SKM-1 (cell line): ENCODE measurements at regions not wholly inside any gene's neighbourhood (a gene's known extent, or its start where the extent isn't known, plus 50 kb on each side); places are given as distances from the start of the nearest gene placed in this dataset.

Experiments
- DNase-seq: peaks from one replicate; lab custom pipeline; 2025; ENCODE audit not compliant: unreplicated experiment; lab: John Stamatoyannopoulos, UW

DNA sequence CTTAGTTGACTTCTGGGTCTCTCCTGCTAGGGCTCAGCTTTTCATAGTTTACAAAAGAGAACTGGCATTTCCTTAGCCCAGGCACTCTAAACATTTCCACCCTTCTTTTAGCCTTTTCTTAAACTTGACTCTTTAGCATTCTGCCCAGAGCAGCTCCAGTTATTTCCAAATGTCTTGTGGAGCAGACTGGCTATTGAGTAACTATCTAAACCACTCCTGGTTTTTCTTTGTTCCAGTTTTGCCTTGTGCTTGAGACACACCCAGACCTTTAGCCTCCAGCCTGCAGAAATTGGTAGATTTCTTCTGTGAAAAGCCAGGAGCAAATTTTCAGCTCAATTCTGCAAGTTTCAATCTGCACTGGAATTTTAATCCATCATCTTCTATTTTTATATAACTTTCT is 1813.1 kb downstream of the OLFM4 start:
- DNase-seq = no peak

DNA sequence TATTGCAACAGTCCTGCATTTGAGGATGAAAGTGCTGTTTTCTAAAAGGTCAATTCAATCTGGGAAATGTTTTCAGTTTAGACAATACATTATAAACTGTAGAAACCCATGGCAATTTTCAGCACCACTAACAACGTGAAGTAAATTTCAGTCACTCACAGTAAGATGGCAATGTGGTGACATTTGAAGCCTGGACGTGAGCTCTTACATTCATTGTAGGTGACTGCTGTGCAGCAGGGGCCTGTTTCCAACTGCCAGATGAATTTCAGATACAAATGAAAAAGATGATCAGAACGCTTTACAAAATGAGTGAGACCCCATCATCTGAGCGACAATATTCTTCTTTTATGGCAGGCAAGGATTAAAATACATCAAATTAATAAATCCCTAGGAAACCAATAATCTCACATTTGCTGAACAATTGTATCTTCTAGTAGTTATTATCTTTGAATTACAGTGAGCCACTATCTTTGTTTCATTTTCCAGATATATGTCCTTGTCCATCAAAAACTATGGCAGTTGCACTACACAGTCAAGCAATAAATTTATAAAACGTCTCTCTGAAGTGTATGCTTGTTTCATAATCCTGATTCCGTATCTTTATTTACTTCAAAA is 1816.8 kb downstream of the OLFM4 start:
- no peak for DNase-seq

DNA sequence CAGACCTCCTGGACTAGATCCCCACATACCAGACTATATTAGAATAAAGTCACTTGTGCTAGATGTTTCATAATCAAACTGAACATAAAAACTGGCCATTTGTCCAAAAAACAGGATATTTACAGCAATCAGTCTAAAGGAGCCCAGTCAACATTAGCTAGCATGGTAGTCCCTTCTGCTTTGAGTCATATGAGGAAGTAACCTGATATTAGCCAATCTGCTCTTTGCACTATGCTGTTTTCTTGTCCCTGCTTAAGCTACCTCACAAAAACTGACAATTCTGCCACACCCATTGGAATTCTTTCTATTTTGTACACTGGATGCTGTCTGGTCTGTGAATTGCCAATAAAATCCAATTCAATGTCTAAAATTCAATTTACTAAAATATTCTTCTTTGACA is 1824.2 kb downstream of the OLFM4 start:
- DNase-seq = peak; percentile 27

DNA sequence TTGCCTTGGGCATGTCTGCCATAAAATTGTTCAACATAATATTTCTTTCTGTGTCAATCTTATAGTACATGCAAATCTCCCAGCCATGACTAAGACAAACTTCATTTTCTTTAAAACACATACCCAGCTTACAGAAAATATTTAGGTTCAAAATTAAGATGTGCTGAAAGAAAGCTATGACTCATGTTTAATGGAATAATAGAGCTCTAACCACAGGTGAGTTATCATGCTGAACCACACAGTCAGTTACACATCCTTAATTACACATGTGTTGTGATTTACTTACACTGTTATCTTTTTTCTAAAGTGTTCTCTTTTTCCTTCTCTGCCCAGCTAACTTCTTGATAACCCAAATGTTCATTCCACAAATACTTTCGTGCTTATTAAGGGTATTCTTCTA is 1831.2 kb downstream of the OLFM4 start:
- DNase-seq = no peak

DNA sequence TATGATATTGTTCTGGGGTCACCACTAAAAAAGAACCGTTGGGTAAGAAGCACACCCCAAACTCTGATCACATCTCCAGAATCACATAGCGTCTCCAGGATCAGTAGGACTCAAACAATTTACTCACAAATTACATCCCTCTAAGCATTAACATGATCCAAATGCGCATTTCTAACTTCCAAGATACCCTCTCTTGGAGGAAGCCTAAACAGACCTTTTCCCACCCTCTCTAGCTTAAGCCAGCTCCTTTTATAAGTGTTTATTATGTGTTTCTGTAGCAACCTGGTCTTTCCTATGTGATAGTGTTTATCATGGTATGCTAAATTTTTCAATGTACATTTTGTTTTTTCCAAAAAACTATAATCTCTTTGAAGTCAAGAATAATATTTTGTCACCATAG is 1846.5 kb downstream of the OLFM4 start:
- DNase-seq = no peak

DNA sequence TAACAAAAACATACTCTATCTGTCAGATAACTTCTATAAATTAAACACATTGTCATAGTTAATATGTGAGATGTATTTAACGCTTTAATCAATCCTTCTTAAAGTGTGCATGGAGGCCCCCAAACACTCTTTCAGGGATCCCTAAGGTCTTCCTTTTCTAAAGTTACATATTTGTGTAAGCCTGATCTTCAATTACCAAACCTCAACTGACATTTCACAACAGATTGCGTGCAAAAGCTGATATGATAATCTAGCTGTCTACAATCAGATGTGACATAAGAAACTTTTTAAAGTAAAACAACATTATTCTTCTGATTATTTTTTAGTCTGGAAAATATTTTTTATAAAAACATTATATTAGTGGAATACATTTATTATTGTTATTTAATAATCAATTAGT is 1850.4 kb downstream of the OLFM4 start:
- DNase-seq = no peak

DNA sequence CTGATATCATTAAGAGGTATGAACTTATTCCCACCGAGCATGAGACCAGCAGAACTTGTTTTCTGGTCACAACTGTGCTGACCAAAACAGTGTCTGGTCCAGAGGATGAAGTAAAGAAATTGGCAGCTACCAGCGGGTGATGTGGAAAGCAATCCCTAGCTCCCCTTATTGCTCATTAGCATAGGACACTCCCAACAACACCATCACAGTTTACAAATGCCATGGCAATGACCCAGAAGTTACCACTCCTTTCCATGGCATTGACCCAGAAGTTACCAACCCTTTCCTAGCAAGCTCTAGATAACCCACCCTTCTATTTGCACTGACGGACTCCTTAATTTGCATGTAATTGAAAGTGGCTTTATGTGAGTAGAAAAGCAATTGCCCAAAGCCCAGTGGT is 1856.1 kb downstream of the OLFM4 start:
- no peak for DNase-seq

DNA sequence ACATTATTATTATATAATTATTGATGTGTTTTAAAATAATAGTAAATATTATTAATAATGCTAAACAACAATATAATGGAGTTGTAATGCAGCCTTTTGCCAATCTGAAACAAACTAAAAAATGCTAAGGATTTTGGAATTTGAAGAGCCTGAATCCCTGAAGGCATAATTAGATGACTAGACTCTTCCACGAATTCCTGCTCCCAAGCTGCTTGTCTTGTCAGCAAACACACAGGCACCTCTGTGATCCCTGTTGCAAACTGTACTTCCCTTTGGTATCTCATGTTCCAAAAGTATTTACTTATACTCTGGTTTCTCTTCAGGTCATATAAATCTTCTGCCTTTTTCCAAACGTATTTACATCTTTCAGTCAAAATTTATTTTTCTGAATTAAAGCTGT is 1862.4 kb downstream of the OLFM4 start:
- no peak for DNase-seq

DNA sequence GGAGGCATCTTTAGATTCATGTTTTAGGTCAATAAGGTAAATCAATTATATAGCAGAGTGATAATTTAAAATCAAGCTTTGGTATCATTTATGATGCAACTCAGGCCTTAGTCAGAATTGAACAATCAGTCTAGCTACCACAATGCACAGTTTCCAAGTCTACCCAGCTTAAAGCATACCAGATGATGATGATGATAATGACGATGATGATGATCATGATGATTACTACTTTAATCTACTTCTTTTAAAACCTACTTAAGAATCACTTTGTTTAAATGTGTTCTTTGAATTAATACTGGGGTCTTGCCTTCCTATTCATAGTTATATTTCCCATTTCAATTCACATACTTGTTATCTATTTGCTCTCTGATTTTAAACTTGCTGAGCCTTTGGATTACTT is 1872.7 kb downstream of the OLFM4 start:
- DNase-seq = no peak

DNA sequence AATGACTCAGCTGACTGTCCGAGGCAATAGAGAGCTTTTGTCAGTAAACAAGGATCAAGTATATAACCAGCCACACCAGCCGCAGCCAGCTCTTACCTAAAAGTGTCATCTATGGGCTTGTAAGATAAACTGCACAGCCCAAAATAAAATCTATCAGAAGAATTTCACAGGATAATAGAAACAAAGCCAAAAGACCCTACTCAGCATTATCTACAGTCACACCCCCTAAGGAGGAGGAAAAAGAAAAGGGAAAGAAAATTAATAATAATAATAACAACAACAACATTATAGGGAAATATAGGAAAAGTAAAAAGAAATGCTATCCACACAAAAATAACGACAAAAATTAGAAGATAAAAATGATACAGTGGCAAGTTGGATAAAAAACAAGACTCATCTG is 1883.8 kb downstream of the OLFM4 start:
- no peak for DNase-seq

DNA sequence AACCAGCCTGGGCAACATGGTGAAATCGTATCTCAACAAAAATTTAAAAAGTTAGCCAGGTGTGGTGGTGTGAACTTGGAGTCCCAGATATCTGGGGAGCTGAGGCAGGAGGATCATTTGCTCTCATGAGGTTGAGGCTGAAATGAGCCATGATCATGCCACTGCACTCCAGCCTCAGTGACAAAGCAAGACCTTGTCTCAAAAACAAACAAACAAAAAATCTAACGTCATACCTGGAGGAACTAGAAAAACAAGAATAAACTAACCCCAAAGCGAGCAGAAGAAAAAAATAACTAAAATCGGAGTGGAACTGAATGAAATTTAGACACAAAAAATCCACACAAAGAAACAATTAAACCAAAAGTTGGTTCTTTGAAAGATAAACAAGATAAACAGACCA is 1885.1 kb downstream of the OLFM4 start:
- DNase-seq = no peak

DNA sequence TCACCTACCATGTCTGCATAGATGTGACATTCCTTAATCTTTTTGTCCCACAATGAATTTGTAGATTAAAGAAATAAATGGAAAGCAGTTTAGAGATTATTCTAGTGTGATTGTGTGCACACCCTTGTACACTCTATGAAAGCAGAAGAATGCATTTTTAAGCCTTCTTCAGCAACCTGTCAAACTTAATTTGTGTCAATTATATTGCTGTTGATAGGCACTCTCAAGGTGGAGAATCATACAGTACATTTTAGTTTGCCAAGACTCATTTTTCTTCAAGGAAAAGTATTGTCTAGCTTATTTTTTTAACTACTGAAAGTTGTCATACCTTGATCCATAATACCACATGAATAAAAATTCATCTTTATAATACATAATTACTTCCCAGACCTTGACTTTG is 1898.9 kb downstream of the OLFM4 start:
- DNase-seq = no peak

DNA sequence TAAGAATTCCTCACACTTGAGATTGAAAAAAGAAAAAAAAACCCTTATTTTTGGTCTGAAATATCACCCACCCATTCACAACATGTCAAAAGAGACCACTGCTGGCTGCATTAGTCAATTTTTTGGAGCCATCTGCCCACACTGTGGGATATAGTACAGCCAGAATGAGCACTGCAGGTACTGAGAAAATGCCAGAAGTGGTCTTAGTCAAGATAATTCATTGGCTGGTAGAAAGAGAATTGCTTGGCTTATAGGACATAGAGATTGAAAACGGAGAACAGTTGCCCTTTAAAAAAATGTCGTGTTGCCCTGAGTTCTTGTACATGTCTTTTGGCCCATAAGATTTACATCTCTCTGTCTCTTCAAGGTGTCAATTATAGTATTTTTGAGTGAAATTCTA is 1899.5 kb downstream of the OLFM4 start:
- DNase-seq = no peak

DNA sequence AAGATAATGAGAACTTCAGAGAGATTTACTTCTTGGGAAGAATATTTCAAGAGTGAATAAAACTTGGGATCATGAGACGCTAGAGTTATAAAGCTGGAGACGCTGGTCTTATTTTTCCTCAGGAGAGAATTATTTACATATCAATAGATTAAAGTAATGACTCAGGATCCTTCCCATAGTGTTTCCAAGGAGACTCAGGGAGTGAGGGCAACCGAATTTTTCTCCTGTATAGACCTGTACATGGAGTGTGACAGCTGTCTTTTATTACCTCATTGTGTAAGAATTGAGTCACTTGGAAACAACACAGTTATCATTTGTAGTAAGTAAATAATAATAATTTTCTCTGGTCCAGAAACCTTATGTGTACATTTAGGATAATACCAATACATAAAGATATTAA is 1905.5 kb downstream of the OLFM4 start:
- DNase-seq = no peak

DNA sequence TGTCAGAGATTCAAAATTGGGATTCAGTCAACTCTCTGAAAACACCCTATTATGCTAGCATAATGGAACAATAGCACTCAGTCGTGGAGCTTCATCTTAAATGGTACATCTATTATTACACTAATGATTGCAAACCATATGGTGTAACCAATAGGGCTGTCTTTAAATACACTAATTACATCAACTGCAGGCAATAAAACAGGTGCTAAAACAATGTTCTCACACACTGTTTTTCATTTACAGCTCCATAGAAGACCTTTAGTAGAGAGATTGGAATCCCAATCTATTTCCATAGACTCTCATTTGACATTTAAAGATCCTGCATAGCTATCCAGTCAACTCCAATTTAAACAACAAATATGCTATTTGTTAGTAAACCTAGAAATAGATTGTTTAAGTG is 1917.4 kb downstream of the OLFM4 start:
- no peak for DNase-seq

DNA sequence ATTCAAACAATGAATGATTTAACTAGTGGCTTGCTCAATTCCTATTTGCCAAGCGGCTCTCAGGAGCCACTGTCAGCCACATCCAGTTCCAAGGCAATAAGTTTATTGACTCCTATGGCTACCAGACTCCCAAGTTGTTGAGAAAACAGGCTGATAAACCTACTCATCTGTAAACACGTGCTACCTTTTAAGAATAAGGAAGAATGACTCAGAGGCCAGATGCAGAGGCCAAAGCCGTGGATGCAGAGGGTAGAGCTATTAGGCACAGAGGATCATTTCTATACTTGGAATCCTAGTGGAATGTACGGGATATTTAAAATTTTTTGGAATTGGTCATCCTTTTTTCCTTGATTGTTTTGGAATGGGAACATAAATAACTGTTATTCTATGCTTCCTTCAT is 1921.1 kb downstream of the OLFM4 start:
- DNase-seq = no peak

DNA sequence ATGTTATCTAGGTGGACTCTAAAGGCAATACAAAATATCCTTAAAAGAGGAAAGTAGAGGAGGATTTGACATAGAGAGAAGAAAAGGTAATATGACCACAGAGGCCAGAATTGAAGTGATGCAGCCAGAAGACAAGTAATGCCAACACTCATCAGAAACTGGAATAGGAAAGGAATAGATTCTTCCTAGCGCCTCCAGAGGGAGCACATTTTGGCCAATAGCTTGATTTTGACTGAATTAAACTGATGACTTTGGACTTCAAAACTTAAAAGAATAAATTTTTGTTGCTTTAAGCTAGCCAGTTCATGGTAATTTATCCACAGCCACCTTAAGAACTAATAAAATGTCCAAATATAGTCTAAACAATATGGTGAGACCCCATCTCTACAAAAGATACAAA is 1921.9 kb downstream of the OLFM4 start:
- no peak for DNase-seq

DNA sequence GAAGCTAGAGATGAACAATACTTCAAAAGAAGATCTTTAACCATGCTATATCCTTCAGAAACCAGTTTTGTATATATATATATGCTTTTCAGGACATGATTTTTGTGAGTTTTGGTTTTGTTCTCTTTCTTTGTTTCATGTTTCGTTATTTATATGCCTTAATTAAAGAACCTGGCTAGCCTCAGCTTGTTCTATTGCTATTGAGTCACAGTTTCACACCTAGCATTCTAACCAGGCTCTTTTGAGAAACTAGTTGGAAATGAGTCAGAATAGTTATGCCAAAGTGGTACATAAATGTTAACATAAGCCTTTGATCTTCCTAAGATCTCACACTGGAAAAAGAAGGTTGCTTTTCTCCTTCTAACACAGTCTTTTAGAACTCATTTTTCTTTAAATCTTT is 1925.2 kb downstream of the OLFM4 start:
- DNase-seq = no peak

DNA sequence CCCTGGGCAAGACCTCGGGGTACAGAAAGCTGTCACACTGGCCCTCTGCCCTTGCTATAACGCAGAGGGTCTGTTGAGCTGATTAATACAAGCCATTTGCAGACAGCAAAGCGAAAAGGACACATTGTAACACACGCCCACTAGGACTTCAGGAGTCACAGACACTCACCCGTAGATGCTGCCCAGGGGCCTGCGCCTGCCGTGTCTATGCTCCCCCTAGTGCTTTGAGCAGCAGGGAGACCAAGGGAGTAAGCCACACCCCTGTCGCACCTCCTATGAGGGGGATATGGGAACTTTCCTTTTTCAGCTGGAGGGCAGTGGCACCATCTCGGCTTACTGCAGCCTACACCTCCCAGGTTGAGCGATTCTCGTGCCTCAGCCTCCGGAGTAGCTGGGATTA is 1930.2 kb downstream of the OLFM4 start:
- DNase-seq = no peak

DNA sequence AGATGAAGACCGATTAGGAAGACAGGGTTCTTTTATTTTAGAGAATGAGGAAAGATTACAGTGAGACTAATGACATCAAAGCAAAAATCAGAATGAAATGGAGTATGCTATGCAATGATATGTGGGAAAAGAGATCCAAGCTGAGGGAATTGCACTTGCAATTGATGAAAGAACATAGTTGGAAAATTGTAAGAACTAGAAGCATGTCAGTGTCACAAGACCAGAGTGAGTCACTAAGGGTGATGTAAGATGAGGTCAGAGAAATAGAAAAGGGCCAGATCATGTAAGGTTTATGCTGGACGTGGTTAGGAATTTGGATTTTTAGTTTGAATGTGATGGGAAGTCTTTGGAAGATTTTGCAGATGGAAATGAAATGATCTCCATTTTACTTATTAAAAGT is 1937.3 kb downstream of the OLFM4 start:
- DNase-seq = no peak

DNA sequence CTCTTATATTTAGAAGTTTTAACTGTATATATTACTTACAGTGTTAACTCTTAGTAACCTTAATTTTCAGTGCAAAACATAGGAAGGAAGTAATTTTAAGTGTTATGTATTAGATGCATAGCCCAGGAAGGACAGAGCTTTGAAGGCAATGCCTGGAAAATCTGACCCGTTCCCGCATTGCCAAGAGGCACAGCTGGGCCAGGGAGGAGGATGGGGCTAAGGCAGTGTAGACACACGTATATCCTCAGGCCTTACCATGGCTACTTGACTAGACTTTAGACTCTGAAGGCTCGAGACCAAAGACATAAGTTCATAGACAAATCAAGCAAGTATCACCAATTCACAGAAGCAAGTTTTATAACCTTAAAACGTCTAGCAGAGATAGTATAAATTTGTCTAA is 1944.2 kb downstream of the OLFM4 start:
- DNase-seq = no peak

DNA sequence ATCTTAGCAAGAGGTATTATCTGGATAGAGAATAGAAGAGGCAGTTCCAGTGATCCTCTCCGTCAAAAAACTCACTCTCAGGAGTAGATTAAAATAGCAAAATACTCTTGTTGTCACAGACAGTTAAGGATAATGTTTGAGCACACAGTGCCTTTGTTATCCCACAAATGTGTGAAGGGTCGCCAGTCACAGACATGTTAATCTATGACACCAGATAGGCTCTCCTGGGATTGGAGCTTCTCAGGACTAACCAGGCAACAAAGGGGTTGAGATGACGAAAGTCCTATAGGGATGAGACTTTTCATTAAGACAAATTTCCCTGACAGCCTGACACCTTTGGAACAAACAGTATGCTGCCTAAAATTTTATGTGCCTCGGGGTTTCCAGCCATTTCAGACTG is 1947.1 kb downstream of the OLFM4 start:
- no peak for DNase-seq

DNA sequence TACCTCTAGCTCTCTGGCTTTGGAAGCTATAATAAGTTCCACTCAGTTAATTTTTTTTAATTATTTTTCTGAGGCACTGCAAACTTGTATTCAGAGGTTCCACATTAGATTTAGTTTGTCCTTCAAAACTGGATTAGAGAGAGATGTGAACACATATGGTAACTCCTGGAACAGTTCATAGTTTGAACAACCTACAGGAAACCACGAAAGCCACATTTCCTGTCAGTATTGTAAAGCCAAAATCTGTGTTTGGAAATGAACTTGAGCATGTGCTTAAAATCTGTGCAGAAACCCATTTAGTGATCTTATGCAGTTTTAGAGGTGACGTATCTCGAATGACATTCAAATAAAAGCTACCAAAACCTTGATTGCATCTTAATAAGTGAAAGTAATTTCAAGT is 1952.0 kb downstream of the OLFM4 start:
- DNase-seq = no peak

DNA sequence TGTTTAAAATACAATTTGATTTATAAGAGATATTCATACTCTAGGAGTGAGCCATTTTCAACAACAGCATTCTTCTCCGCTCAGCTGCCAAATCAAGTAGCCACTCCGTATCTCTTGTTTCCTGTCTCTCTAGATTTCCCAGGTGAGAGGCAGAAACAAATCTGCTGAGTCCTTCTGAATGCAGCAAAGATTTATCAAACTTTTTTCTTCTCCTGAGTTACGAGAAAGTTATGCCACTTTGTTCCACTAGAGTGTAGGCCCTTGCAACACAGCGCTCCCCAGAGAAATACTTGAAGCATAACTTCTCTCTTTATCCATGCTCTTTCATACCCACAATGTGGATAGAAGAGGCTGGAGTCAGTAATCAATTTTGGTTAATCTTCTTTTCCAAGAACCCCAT is 1960.8 kb downstream of the OLFM4 start:
- DNase-seq = no peak
